G401.6 (cell line): ENCODE measurements at regions not wholly inside any gene's neighbourhood (a gene's known extent, or its start where the extent isn't known, plus 50 kb on each side); places are given as distances from the start of the nearest gene placed in this dataset.

Experiments used
- FAIRE-seq: peaks from 2 replicates; lab custom pipeline; 2012; peaks lifted over from hg19 to GRCh38; lab: Jason Lieb, UNC

- FAIRE-seq: no peak
These were observed 52.8 kb upstream of the CITED2 start for GRCh38 chr6:139427199-139427598.

GRCh38 chr6:139426795-139427194 is 52.3 kb upstream of the CITED2 start:
- FAIRE-seq: no peak

- no peak for FAIRE-seq
These were observed 51.3 kb upstream of the CITED2 start for GRCh38 chr6:139425780-139426179.

- FAIRE-seq: no peak
These were observed 49.7 kb upstream of the CITED2 start for GRCh38 chr6:139423971-139424667.
